ENCODE measurements at regions not wholly inside any gene's neighbourhood (a gene's known extent, or its start where the extent isn't known, plus 50 kb on each side); places are given as distances from the start of the nearest gene placed in this dataset.

GRCh38 chr1:112040891-112041740 is 51.6 kb upstream of the KCND3 start:
- DNase-seq, result no peak

- no peak for DNase-seq
Observed at GRCh38 chr1:112043901-112044300, 54.4 kb upstream of the KCND3 start.

GRCh38 chr1:112044745-112045144 is 55.3 kb upstream of the KCND3 start:
- no peak for DNase-seq

GRCh38 chr1:112046630-112047029 is 57.2 kb upstream of the KCND3 start:
- DNase-seq, result no peak

GRCh38 chr1:112048421-112048820 is 59.0 kb upstream of the KCND3 start:
- DNase-seq, result no peak

- no peak for DNase-seq
Observed at GRCh38 chr1:112054510-112054909, 65.0 kb upstream of the KCND3 start.

- DNase-seq, result no peak
Observed at GRCh38 chr1:112056354-112056753, 66.9 kb upstream of the KCND3 start.

GRCh38 chr1:112057736-112058135 is 68.3 kb upstream of the KCND3 start:
- no peak for DNase-seq

GRCh38 chr1:112058815-112059450 is 69.5 kb upstream of the KCND3 start:
- DNase-seq, result no peak

GRCh38 chr1:112059679-112060078 is 70.2 kb upstream of the KCND3 start:
- DNase-seq, result no peak

GRCh38 chr1:112060261-112060660 is 70.8 kb upstream of the KCND3 start:
- no peak for DNase-seq

- no peak for DNase-seq
Observed at GRCh38 chr1:112061056-112061455, 71.6 kb upstream of the KCND3 start.

- DNase-seq, result no peak
Observed at GRCh38 chr1:112061901-112062320, 72.4 kb upstream of the KCND3 start.

- DNase-seq, result no peak
Observed at GRCh38 chr1:112063781-112064728, 74.6 kb upstream of the KCND3 start.

GRCh38 chr1:112067989-112068388 is 78.5 kb upstream of the KCND3 start:
- DNase-seq, result no peak

- DNase-seq, result no peak
Observed at GRCh38 chr1:112070677-112071076, 81.2 kb upstream of the KCND3 start.

- no peak for DNase-seq
Observed at GRCh38 chr1:112074711-112075110, 85.2 kb upstream of the KCND3 start.

- no peak for DNase-seq
Observed at GRCh38 chr1:112075566-112075965, 86.1 kb upstream of the KCND3 start.

- DNase-seq, result no peak
Observed at GRCh38 chr1:112079446-112079845, 90.0 kb upstream of the KCND3 start.

- DNase-seq, result peak in 1 of 3 donors; percentile 1
Observed at GRCh38 chr1:112083487-112083886, 94.0 kb upstream of the KCND3 start.

GRCh38 chr1:112092656-112093371 is 103.3 kb upstream of the KCND3 start:
- DNase-seq, result no peak

GRCh38 chr1:112093372-112093694 is 103.9 kb upstream of the KCND3 start:
- no peak for DNase-seq

- no peak for DNase-seq
Observed at GRCh38 chr1:112099979-112100378, 110.5 kb upstream of the KCND3 start.
